ENCODE measurements at regions not wholly inside any gene's neighbourhood (a gene's known extent, or its start where the extent isn't known, plus 50 kb on each side); places are given as distances from the start of the nearest gene placed in this dataset.

GRCh38 chr9:38309324-38310195 lies 82.9 kb upstream of the ALDH1B1 start:
- H4K20me1 ChIP-seq (ENCODE audit: insufficient read depth, low read length), result no peaks in the 10 kb centered on the region
- H3K9me3 ChIP-seq (ENCODE audit: insufficient read depth, low read length, severe bottlenecking), result no peaks in the 10 kb centered on the region
- H3K79me2 ChIP-seq (ENCODE audit: insufficient read depth, low read length), result no peaks in the 10 kb centered on the region
- H3K4me2 ChIP-seq (ENCODE audit: insufficient read depth, low read length), result no peak overlapping the region
- no peak overlapping the region for H3K4me3 ChIP-seq (ENCODE audit: low read depth in 1 of 2, low read length in 2 of 2)
- no peak for TF ChIP-seq EZH2 (IDR thresholded peaks at IDR 0.05; ENCODE audit: borderline replicate concordance, low read depth, low read length, severe bottlenecking)
- TF ChIP-seq, protein P1, sequence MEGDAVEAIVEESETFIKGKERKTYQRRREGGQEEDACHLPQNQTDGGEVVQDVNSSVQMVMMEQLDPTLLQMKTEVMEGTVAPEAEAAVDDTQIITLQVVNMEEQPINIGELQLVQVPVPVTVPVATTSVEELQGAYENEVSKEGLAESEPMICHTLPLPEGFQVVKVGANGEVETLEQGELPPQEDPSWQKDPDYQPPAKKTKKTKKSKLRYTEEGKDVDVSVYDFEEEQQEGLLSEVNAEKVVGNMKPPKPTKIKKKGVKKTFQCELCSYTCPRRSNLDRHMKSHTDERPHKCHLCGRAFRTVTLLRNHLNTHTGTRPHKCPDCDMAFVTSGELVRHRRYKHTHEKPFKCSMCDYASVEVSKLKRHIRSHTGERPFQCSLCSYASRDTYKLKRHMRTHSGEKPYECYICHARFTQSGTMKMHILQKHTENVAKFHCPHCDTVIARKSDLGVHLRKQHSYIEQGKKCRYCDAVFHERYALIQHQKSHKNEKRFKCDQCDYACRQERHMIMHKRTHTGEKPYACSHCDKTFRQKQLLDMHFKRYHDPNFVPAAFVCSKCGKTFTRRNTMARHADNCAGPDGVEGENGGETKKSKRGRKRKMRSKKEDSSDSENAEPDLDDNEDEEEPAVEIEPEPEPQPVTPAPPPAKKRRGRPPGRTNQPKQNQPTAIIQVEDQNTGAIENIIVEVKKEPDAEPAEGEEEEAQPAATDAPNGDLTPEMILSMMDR (IDR thresholded peaks at IDR 0.05; ENCODE audit: borderline replicate concordance, extremely low read depth, low read length, poor library complexity, severe bottlenecking), result no peak
- H3K4me1 ChIP-seq (ENCODE audit: insufficient read depth, low read length), result no peaks in the 10 kb centered on the region
- no peak overlapping the region for H3K9ac ChIP-seq (ENCODE audit: low read depth, low read length)
- ATAC-seq (ENCODE audit: insufficient read depth, low read depth), result no peak
- H3K27ac ChIP-seq (ENCODE audit: low read length), result no peak overlapping the region
- no peaks in the 10 kb centered on the region for H3K27me3 ChIP-seq (ENCODE audit: insufficient read depth, low read length, poor library complexity)
- no peak for DNase-seq
- no peak overlapping the region for H2AFZ ChIP-seq (ENCODE audit: low read depth, low read length)
- no peaks in the 10 kb centered on the region for H3K36me3 ChIP-seq (ENCODE audit: insufficient read depth, low read length)

DNA sequence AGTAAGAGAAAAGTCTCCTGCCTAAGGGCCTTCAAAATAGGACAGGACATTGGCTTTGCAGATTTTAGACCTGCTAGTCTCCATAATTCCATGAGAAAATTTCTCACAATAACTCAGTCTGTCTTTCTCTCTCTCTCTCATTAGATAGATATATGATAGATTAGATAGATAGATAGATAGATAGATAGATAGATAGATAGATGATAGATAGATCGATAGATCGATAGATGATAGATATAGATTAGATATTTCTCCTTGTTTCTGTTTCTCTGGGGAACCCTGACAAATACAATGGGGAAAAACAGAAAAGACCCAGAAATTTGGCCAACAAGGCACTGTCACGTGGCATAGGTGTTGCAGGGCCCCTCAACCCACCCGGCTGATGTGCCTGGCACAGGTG lies 84.4 kb upstream of the ALDH1B1 start:
- no peak overlapping the region for H3K9ac ChIP-seq (ENCODE audit: low read depth, low read length)
- no peaks in the 10 kb centered on the region for H3K79me2 ChIP-seq (ENCODE audit: insufficient read depth, low read length)
- DNase-seq, result no peak
- H3K4me2 ChIP-seq (ENCODE audit: insufficient read depth, low read length), result no peak overlapping the region
- no peaks in the 10 kb centered on the region for H3K36me3 ChIP-seq (ENCODE audit: insufficient read depth, low read length)
- H3K4me1 ChIP-seq (ENCODE audit: insufficient read depth, low read length), result no peaks in the 10 kb centered on the region
- TF ChIP-seq, protein P1 (IDR thresholded peaks at IDR 0.05; ENCODE audit: borderline replicate concordance, extremely low read depth, low read length, poor library complexity, severe bottlenecking), result no peak
- H2AFZ ChIP-seq (ENCODE audit: low read depth, low read length), result no peak overlapping the region
- H4K20me1 ChIP-seq (ENCODE audit: insufficient read depth, low read length), result no peaks in the 10 kb centered on the region
- no peak overlapping the region for H3K4me3 ChIP-seq (ENCODE audit: low read depth in 1 of 2, low read length in 2 of 2)
- H3K27ac ChIP-seq (ENCODE audit: low read length), result no peak overlapping the region
- no peak for ATAC-seq (ENCODE audit: insufficient read depth, low read depth)
- no peaks in the 10 kb centered on the region for H3K27me3 ChIP-seq (ENCODE audit: insufficient read depth, low read length, poor library complexity)
- no peaks in the 10 kb centered on the region for H3K9me3 ChIP-seq (ENCODE audit: insufficient read depth, low read length, severe bottlenecking)

DNA sequence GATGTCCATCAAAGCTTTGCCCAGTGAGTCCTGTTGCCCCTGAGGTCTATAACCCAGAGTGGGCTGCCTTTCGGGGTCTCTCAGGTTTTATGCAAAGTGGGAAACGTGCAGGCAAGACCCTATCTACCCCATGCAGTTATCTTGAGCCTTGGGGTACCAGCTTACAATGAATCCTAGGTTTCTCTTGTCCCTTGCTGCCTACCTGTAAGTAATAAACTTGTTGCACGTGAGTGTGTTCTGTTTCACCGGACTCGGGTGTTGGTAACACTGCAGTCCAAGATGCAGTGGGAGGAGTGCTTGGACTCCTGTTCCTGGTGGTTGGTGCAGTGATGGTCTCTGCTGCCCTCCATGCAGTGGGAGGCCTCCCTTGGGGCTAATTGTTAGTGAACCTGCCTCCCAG lies 85.6 kb upstream of the ALDH1B1 start:
- no peaks in the 10 kb centered on the region for H3K36me3 ChIP-seq (ENCODE audit: insufficient read depth, low read length)
- H3K27ac ChIP-seq (ENCODE audit: low read length), result no peak overlapping the region
- H3K79me2 ChIP-seq (ENCODE audit: insufficient read depth, low read length), result no peaks in the 10 kb centered on the region
- no peaks in the 10 kb centered on the region for H3K9me3 ChIP-seq (ENCODE audit: insufficient read depth, low read length, severe bottlenecking)
- H3K4me1 ChIP-seq (ENCODE audit: insufficient read depth, low read length), result no peaks in the 10 kb centered on the region
- no peak overlapping the region for H3K4me3 ChIP-seq (ENCODE audit: low read depth in 1 of 2, low read length in 2 of 2)
- H3K27me3 ChIP-seq (ENCODE audit: insufficient read depth, low read length, poor library complexity), result no peaks in the 10 kb centered on the region
- no peak overlapping the region for H3K9ac ChIP-seq (ENCODE audit: low read depth, low read length)
- H2AFZ ChIP-seq (ENCODE audit: low read depth, low read length), result no peak overlapping the region
- H3K4me2 ChIP-seq (ENCODE audit: insufficient read depth, low read length), result no peak overlapping the region
- ATAC-seq (ENCODE audit: insufficient read depth, low read depth) (no peak), DNase-seq (no peak)
- H4K20me1 ChIP-seq (ENCODE audit: insufficient read depth, low read length), result no peaks in the 10 kb centered on the region
- TF ChIP-seq EZH2 (IDR thresholded peaks at IDR 0.05; ENCODE audit: borderline replicate concordance, low read depth, low read length, severe bottlenecking), result no peak
- TF ChIP-seq, protein P1 (IDR thresholded peaks at IDR 0.05; ENCODE audit: borderline replicate concordance, extremely low read depth, low read length, poor library complexity, severe bottlenecking), result no peak

All from DND-41 (cell line).